ENCODE measurements at regions not wholly inside any gene's neighbourhood (a gene's known extent, or its start where the extent isn't known, plus 50 kb on each side); places are given as distances from the start of the nearest gene placed in this dataset.

DNA sequence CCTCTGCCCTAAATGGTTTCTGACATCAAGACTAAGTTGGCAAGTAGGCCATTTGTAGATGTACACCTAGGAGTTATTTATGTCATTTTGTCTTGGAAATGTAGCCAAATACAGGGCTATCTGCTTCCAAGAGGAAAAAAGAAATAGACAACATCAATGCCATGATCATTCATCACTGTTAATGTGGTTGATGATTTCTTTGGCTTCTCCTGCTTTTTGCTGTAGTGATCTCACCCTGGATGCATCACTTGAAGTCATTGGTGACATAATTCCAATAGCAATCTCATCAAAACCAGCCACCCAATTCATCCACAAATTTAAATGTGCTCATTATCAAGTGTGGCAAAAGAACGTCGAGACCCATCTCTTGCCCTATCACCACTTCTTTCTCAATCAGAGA, 222.6 kb upstream of the PPARGC1A start:
- TF ChIP-seq TCF4 (CRISPR knock-in tag; IDR thresholded peaks at IDR 0.05; ENCODE audit: borderline replicate concordance) (no peak), ZFP3 (CRISPR knock-in tag; IDR thresholded peaks at IDR 0.05) (no peak), PPARA (CRISPR knock-in tag; IDR thresholded peaks at IDR 0.05; ENCODE audit: borderline replicate concordance) (no peak), ISL1 (CRISPR knock-in tag; IDR thresholded peaks at IDR 0.05) (no peak)
